NCI-H526 treated with DMSO at 0.1 percent for 48 hours (cell line): ENCODE measurements at regions not wholly inside any gene's neighbourhood (a gene's known extent, or its start where the extent isn't known, plus 50 kb on each side); places are given as distances from the start of the nearest gene placed in this dataset.
"Not testable (repeated sequence)": the region's sequence is repeated elsewhere in the genome, so short reads cannot be mapped to it uniquely, and the experiment has no call there.

Source experiments
- DNase-seq: peaks from one replicate; lab custom pipeline; 2025; lab: John Stamatoyannopoulos, UW

GRCh38 chr4:123217664-123218063, 178.9 kb upstream of the SPRY1 start:
- no peak for DNase-seq

- DNase-seq, result no peak
Measured at GRCh38 chr4:123218981-123219380, 177.6 kb upstream of the SPRY1 start.

GRCh38 chr4:123229286-123229685, 167.3 kb upstream of the SPRY1 start:
- DNase-seq, result no peak

- no peak for DNase-seq
Measured at GRCh38 chr4:123230061-123230460, 166.5 kb upstream of the SPRY1 start.

GRCh38 chr4:123232439-123232838, 164.2 kb upstream of the SPRY1 start:
- no peak for DNase-seq

- DNase-seq, result no peak
Measured at GRCh38 chr4:123233136-123233768, 163.3 kb upstream of the SPRY1 start.

- DNase-seq, result no peak
Measured at GRCh38 chr4:123234955-123235354, 161.6 kb upstream of the SPRY1 start.

- no peak for DNase-seq
Measured at GRCh38 chr4:123235431-123235830, 161.2 kb upstream of the SPRY1 start.

- DNase-seq, result no peak
Measured at GRCh38 chr4:123236606-123237005, 160.0 kb upstream of the SPRY1 start.

- DNase-seq, result not testable (repeated sequence)
Measured at GRCh38 chr4:123240286-123240685, 156.3 kb upstream of the SPRY1 start.

GRCh38 chr4:123243220-123243619, 153.4 kb upstream of the SPRY1 start:
- DNase-seq, result not testable (repeated sequence)

- no peak for DNase-seq
Measured at GRCh38 chr4:123244137-123244536, 152.5 kb upstream of the SPRY1 start.

- DNase-seq, result no peak
Measured at GRCh38 chr4:123246085-123246484, 150.5 kb upstream of the SPRY1 start.

GRCh38 chr4:123248085-123248659, 148.4 kb upstream of the SPRY1 start:
- no peak for DNase-seq

GRCh38 chr4:123249821-123250220, 146.8 kb upstream of the SPRY1 start:
- DNase-seq, result no peak

GRCh38 chr4:123250843-123251242, 145.8 kb upstream of the SPRY1 start:
- DNase-seq, result no peak

- no peak for DNase-seq
Measured at GRCh38 chr4:123255971-123256370, 140.6 kb upstream of the SPRY1 start.

GRCh38 chr4:123256901-123257300, 139.7 kb upstream of the SPRY1 start:
- no peak for DNase-seq

- no peak for DNase-seq
Measured at GRCh38 chr4:123257591-123257990, 139.0 kb upstream of the SPRY1 start.

GRCh38 chr4:123259676-123260646, 136.6 kb upstream of the SPRY1 start:
- DNase-seq, result no peak

- DNase-seq, result no peak
Measured at GRCh38 chr4:123260653-123261052, 135.9 kb upstream of the SPRY1 start.

GRCh38 chr4:123262080-123262479, 134.5 kb upstream of the SPRY1 start:
- DNase-seq, result no peak

GRCh38 chr4:123265443-123265842, 131.2 kb upstream of the SPRY1 start:
- DNase-seq, result no peak
